K562 (cell line): ENCODE measurements at regions not wholly inside any gene's neighbourhood (a gene's known extent, or its start where the extent isn't known, plus 50 kb on each side); places are given as distances from the start of the nearest gene placed in this dataset.

ENCODE experiments used
- ATAC-seq: fragments of 200-7000 bp; cut with Tn5 transposase; 3 replicates; pipeline ENCODE4 v1.9.1; 2020; ENCODE audit warnings: moderate library complexity
- BruUV-seq: library from RNA; stranded (reverse); fragments of 400-500 nt; replicated peaks from 2 replicates; lab custom pipeline; 2021; lab: Mats Ljungman, UMichigan
- CTCF ChIA-PET: fragments of 300-600 bp; formaldehyde crosslinking; extraction: SDS; loops from one replicate; lab custom pipeline; 2021; ENCODE audit warnings: low intra/inter-chr PET ratio; lab: Yijun Ruan, JAX
- POLR2A ChIA-PET: fragments of 300-600, 350-650 bp; sonication (Branson Sonifier 250); formaldehyde crosslinking; extraction: SDS; loops from one replicate; lab custom pipeline; 2021; ENCODE audit warnings: antibody characterized with exemption, inconsistent platforms; lab: Yijun Ruan, JAX
- DNase-seq, 4 experiments: peaks; one replicate each; pipeline versions ENCODE4 v3.0.0 to v3.0.0-alpha.2; 2011 to 2018; ENCODE audit warnings: low spot score in 3 of 4, mixed read lengths in 3 of 4; ENCODE audit errors: extremely low read depth in 1 of 4
- FAIRE-seq: peaks from 2 replicates; lab custom pipeline; 2011; peaks lifted over from hg19 to GRCh38; lab: Jason Lieb, UNC
- H2AFZ ChIP-seq: 2 replicates; pipeline ENCODE4 v1.6.0; 2011; ENCODE audit warnings: low read depth, low read length, control low read depth, inconsistent platforms
- H3K27ac ChIP-seq: fragments of 200-600 bp; 3 replicates; pipeline ENCODE4 v1.8.0; 2011; ENCODE audit warnings: low read depth, mild to moderate bottlenecking, control low read depth, inconsistent platforms, low read length, moderate library complexity, mixed read lengths; ENCODE audit errors: extremely low read depth
- H3K27me3 ChIP-seq, 2 experiments: fragments of 300-600 bp in 1 of 2; 2 replicates in 1 of 2; 3 replicates in 1 of 2; pipeline versions ENCODE4 v1.6.0 to v1.8.0; 2011; ENCODE audit warnings: inconsistent platforms in 2 of 2, low read length in 2 of 2, mild to moderate bottlenecking in 1 of 2, mixed read lengths in 1 of 2, moderate library complexity in 1 of 2; ENCODE audit not compliant: control insufficient read depth in 2 of 2, insufficient read depth in 2 of 2
- H3K36me3 ChIP-seq: fragments of 300-600 bp; 3 replicates; pipeline ENCODE4 v1.8.0; 2011; ENCODE audit warnings: mild to moderate bottlenecking, low read length, inconsistent platforms; ENCODE audit not compliant: control insufficient read depth, insufficient read depth
- H3K4me1 ChIP-seq, 2 experiments: fragments of 200-600 bp in 1 of 2; replicated peaks in 1 of 2; 2 replicates in 1 of 2; 3 replicates in 1 of 2; pipeline versions ENCODE4 v1.5.1 to v1.8.0; 2011; ENCODE audit warnings: inconsistent platforms in 2 of 2, low read length in 2 of 2, mild to moderate bottlenecking in 1 of 2, mixed read lengths in 1 of 2, moderate library complexity in 1 of 2; ENCODE audit not compliant: control insufficient read depth in 2 of 2, insufficient read depth in 2 of 2
- H3K4me2 ChIP-seq: 2 replicates; pipeline ENCODE4 v1.6.1; 2011; ENCODE audit warnings: low read length, control low read depth, inconsistent platforms, mixed read lengths; ENCODE audit not compliant: insufficient read depth
- H3K4me3 ChIP-seq: fragments of 200-600 bp; sonication (generic), shearing (Covaris generic); 2 replicates; pipeline ENCODE4 v1.5.1; 2016; ENCODE audit warnings: control low read depth, inconsistent platforms
- H3K79me2 ChIP-seq: fragments of 200-600 bp; 3 replicates; pipeline ENCODE4 v1.8.0; 2011; ENCODE audit warnings: low read length, inconsistent platforms; ENCODE audit not compliant: control insufficient read depth, insufficient read depth
- H3K9ac ChIP-seq, 2 experiments: 2 replicates each; pipeline versions ENCODE4 v1.6.0 to v1.6.1; 2011; ENCODE audit warnings: low read depth in 2 of 2, low read length in 2 of 2, control low read depth in 1 of 2, inconsistent platforms in 1 of 2, mild to moderate bottlenecking in 1 of 2, mixed read lengths in 1 of 2; ENCODE audit not compliant: insufficient read depth in 1 of 2
- H3K9me1 ChIP-seq: one replicate; pipeline ENCODE4 v1.6.0; 2011; ENCODE audit warnings: inconsistent platforms, mild to moderate bottlenecking, low read length, moderate library complexity; ENCODE audit not compliant: control insufficient read depth, insufficient read depth
- H3K9me3 ChIP-seq: replicated peaks from 2 replicates; pipeline ENCODE4 v1.5.1; 2011; ENCODE audit warnings: low read depth, low read length, inconsistent platforms; ENCODE audit not compliant: control insufficient read depth, insufficient read depth
- H4K20me1 ChIP-seq: replicated peaks from 2 replicates; pipeline ENCODE4 v1.6.1; 2011; ENCODE audit warnings: low read length, inconsistent platforms, mixed read lengths; ENCODE audit not compliant: control insufficient read depth, insufficient read depth
- ADNP ChIP-seq: fragments of 200-800 bp; sonication (Bioruptor generic); IDR thresholded peaks from 2 replicates; pipeline ENCODE4 v1.6.1; 2016; ENCODE audit warnings: missing genetic modification characterization, missing compliant biosample characterization
- C11orf30 ChIP-seq: fragments of 450-650 bp; IDR thresholded peaks from 2 replicates; pipeline ENCODE4 v1.6.1; 2016; ENCODE audit warnings: low read depth, mild to moderate bottlenecking
- CUX1 ChIP-seq: fragments of 200-800 bp; sonication (Bioruptor generic); IDR thresholded peaks from 2 replicates; pipeline ENCODE4 v1.6.1; 2016; ENCODE audit warnings: missing genetic modification characterization, missing compliant biosample characterization
- HNRNPH1 ChIP-seq: fragments of 200-400 bp; formaldehyde crosslinking; optimal IDR thresholded peaks from 2 replicates; pipeline ENCODE3; 2017; ENCODE audit warnings: low read depth, mild to moderate bottlenecking, low read length, moderate library complexity
- KDM2B ChIP-seq: fragments of 250-450 bp; sonication (Bioruptor Pico); IDR thresholded peaks from 2 replicates; pipeline ENCODE4 v1.8.0; 2021; ENCODE audit warnings: mild to moderate bottlenecking, moderate library complexity
- KDM5B ChIP-seq: fragments of 200-600 bp; sonication (generic); IDR thresholded peaks from 2 replicates; pipeline ENCODE4 v1.6.1; 2012; ENCODE audit warnings: low read depth, mild to moderate bottlenecking, moderate library complexity, low read length, control low read depth, inconsistent platforms; ENCODE audit not compliant: insufficient replicate concordance
- MAFG ChIP-seq: fragments of 450-650 bp; conservative IDR thresholded peaks from 2 replicates; pipeline ENCODE4 v1.6.1; 2016; ENCODE audit warnings: missing genetic modification characterization, missing compliant biosample characterization
- MAFK ChIP-seq: IDR thresholded peaks from 2 replicates; pipeline ENCODE4 v1.6.1; 2011; ENCODE audit warnings: low read length, improper control_type of control experiment
- NCOA4 ChIP-seq: fragments of 450-650 bp; IDR thresholded peaks from 2 replicates; pipeline ENCODE4 v1.6.1; 2018; ENCODE audit warnings: mild to moderate bottlenecking; ENCODE audit not compliant: partially characterized antibody
- POLR2A ChIP-seq: fragments of 450-650 bp; conservative IDR thresholded peaks from 2 replicates; pipeline ENCODE4 v1.6.1; 2016
- RBBP5 ChIP-seq: fragments of 200-600 bp; sonication (generic); IDR thresholded peaks from 2 replicates; pipeline ENCODE4 v1.6.1; 2012; ENCODE audit warnings: borderline replicate concordance, mild to moderate bottlenecking, low read length, control low read depth, inconsistent platforms; ENCODE audit not compliant: insufficient read depth, poor library complexity, severe bottlenecking
- ZKSCAN8 ChIP-seq: fragments of 200-800 bp; sonication (Bioruptor generic); IDR thresholded peaks from 2 replicates; pipeline ENCODE4 v1.6.1; 2016; ENCODE audit warnings: missing genetic modification characterization, missing compliant biosample characterization
- ZNF212 ChIP-seq: fragments of 450-650 bp; formaldehyde crosslinking; IDR thresholded peaks from 2 replicates; pipeline ENCODE4 v1.4.0; 2020; ENCODE audit warnings: mild to moderate bottlenecking
- ZNF316 ChIP-seq: fragments of 450-650 bp; IDR thresholded peaks from 2 replicates; pipeline ENCODE4 v1.6.1; 2016
- ZNF398 ChIP-seq: fragments of 250-450 bp; sonication (Bioruptor Pico); IDR thresholded peaks from 2 replicates; pipeline ENCODE4 v1.8.0; 2021; ENCODE audit warnings: moderate library complexity, mild to moderate bottlenecking, inconsistent platforms
- ZNF512 ChIP-seq: IDR thresholded peaks from 2 replicates; pipeline ENCODE4 v1.6.1; 2016; ENCODE audit warnings: missing genetic modification characterization, missing compliant biosample characterization
- WGBS: fragments of 100-300 bp; shearing (Covaris generic); methylation state at CpG from one replicate; pipeline ENCODE4 v1.1.6; 2016; ENCODE audit warnings: low coverage, mixed read lengths; ENCODE audit not compliant: insufficient coverage; ENCODE audit errors: missing lambda C conversion rate; 5-methylcytosine and 5-hydroxymethylcytosine counted together
- in situ Hi-C: fragments of 300-500 bp; cut with MboI; formaldehyde crosslinking; loops from 4 replicates; pipeline ENCODE4 v1.15.0; 2018; ENCODE audit warnings: inconsistent platforms, mixed read lengths
- intact Hi-C: fragments of 100-400 bp; cut with micrococcal nuclease; formaldehyde crosslinking; loops from 2 replicates; pipeline ENCODE4 v1.14.2; 2022

- POLR2A ChIA-PET: no interaction called here
- CTCF ChIA-PET: no interaction called here
- DNase-seq (no peak), ATAC-seq (no peak), FAIRE-seq (no peak)
- Histone ChIP-seq H3K27ac (no peak overlapping the region), H3K9me1 (no peaks in the 10 kb centered on the region), H3K4me2 (no peak overlapping the region), H2AFZ (no peak overlapping the region), H3K9ac (no peak overlapping the region), H3K36me3 (no peaks in the 10 kb centered on the region), H3K4me3 (no peak overlapping the region), H3K4me1 (no peaks in the 10 kb centered on the region), H3K79me2 (no peaks in the 10 kb centered on the region), H4K20me1 (no peaks in the 10 kb centered on the region), H3K9me3 (no peaks in the 10 kb centered on the region; the same call in 1 of the 2 replicates), H3K27me3 (no peaks in the 10 kb centered on the region)
- no TSS peak for BruUV-seq
- WGBS: 8% methylated on average over 1 of the region's 1 CpG
- in situ Hi-C loops: no loop called here
- intact Hi-C loops: no loop called here
- TF ChIP-seq ADNP (tag): no peak
- TF ChIP-seq HNRNPH1: no peak
- TF ChIP-seq ZKSCAN8 (CRISPR knock-in tag): no peak
- TF ChIP-seq ZNF212: no peak
- no peak for TF ChIP-seq CUX1 (CRISPR knock-in tag)
- peak; percentile 57 for TF ChIP-seq MAFK
- TF ChIP-seq KDM2B (CRISPR knock-in tag): no peak
- no peak for TF ChIP-seq NCOA4
- no peak for TF ChIP-seq KDM5B
- peak; percentile 41 for TF ChIP-seq ZNF316
- peak; percentile 35; the same call in 1 of the 2 replicates for TF ChIP-seq C11orf30
- no peak for TF ChIP-seq RBBP5
- no peak for TF ChIP-seq ZNF398 (CRISPR knock-in tag)
- no peak for TF ChIP-seq POLR2A
- TF ChIP-seq MAFG (tag): peak; percentile 43; the same call in 1 of the 2 replicates
- TF ChIP-seq ZNF512 (tag): no peak
Observed at GRCh38 chr11:87897921-87898320, 277.3 kb downstream of the RAB38 start.
